ENCODE measurements at regions not wholly inside any gene's neighbourhood (a gene's known extent, or its start where the extent isn't known, plus 50 kb on each side); places are given as distances from the start of the nearest gene placed in this dataset.

- TF ChIP-seq, protein P1, sequence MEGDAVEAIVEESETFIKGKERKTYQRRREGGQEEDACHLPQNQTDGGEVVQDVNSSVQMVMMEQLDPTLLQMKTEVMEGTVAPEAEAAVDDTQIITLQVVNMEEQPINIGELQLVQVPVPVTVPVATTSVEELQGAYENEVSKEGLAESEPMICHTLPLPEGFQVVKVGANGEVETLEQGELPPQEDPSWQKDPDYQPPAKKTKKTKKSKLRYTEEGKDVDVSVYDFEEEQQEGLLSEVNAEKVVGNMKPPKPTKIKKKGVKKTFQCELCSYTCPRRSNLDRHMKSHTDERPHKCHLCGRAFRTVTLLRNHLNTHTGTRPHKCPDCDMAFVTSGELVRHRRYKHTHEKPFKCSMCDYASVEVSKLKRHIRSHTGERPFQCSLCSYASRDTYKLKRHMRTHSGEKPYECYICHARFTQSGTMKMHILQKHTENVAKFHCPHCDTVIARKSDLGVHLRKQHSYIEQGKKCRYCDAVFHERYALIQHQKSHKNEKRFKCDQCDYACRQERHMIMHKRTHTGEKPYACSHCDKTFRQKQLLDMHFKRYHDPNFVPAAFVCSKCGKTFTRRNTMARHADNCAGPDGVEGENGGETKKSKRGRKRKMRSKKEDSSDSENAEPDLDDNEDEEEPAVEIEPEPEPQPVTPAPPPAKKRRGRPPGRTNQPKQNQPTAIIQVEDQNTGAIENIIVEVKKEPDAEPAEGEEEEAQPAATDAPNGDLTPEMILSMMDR (IDR thresholded peaks at IDR 0.05; ENCODE audit: unreplicated experiment), result no peak
- Mint-ChIP-seq H3K4me1 (ENCODE audit: unreplicated experiment) (no peaks in the 10 kb centered on the region), H3K9me3 (ENCODE audit: unreplicated experiment) (no peaks in the 10 kb centered on the region), H3K27ac (ENCODE audit: unreplicated experiment) (no peak overlapping the region), H3K4me3 (ENCODE audit: unreplicated experiment) (no peak overlapping the region), H3K36me3 (ENCODE audit: low read depth, unreplicated experiment) (no peaks in the 10 kb centered on the region), H3K27me3 (ENCODE audit: unreplicated experiment) (no peaks in the 10 kb centered on the region)
- DNase-seq (ENCODE audit: low spot score), result no peak
These were observed 102.3 kb downstream of the SLC25A46 start for GRCh38 chr5:110841137-110841536.

GRCh38 chr5:110842948-110843347, 104.1 kb downstream of the SLC25A46 start:
- no peaks in the 10 kb centered on the region for H3K36me3 Mint-ChIP-seq (ENCODE audit: low read depth, unreplicated experiment)
- no peak for DNase-seq (ENCODE audit: low spot score)
- no peaks in the 10 kb centered on the region for H3K4me1 Mint-ChIP-seq (ENCODE audit: unreplicated experiment)
- H3K27ac Mint-ChIP-seq (ENCODE audit: unreplicated experiment), result no peak overlapping the region
- H3K9me3 Mint-ChIP-seq (ENCODE audit: unreplicated experiment), result no peaks in the 10 kb centered on the region
- no peak overlapping the region for H3K4me3 Mint-ChIP-seq (ENCODE audit: unreplicated experiment)
- H3K27me3 Mint-ChIP-seq (ENCODE audit: unreplicated experiment), result no peaks in the 10 kb centered on the region
- TF ChIP-seq, protein P1 (IDR thresholded peaks at IDR 0.05; ENCODE audit: unreplicated experiment), result no peak

- H3K27ac Mint-ChIP-seq (ENCODE audit: unreplicated experiment), result no peak overlapping the region
- DNase-seq (ENCODE audit: low spot score), result no peak
- no peaks in the 10 kb centered on the region for H3K9me3 Mint-ChIP-seq (ENCODE audit: unreplicated experiment)
- H3K27me3 Mint-ChIP-seq (ENCODE audit: unreplicated experiment), result no peaks in the 10 kb centered on the region
- no peak overlapping the region for H3K4me3 Mint-ChIP-seq (ENCODE audit: unreplicated experiment)
- no peaks in the 10 kb centered on the region for H3K36me3 Mint-ChIP-seq (ENCODE audit: low read depth, unreplicated experiment)
- TF ChIP-seq, protein P1 (IDR thresholded peaks at IDR 0.05; ENCODE audit: unreplicated experiment), result no peak
- no peaks in the 10 kb centered on the region for H3K4me1 Mint-ChIP-seq (ENCODE audit: unreplicated experiment)
These were observed 105.4 kb downstream of the SLC25A46 start for GRCh38 chr5:110844251-110844650.

DNA sequence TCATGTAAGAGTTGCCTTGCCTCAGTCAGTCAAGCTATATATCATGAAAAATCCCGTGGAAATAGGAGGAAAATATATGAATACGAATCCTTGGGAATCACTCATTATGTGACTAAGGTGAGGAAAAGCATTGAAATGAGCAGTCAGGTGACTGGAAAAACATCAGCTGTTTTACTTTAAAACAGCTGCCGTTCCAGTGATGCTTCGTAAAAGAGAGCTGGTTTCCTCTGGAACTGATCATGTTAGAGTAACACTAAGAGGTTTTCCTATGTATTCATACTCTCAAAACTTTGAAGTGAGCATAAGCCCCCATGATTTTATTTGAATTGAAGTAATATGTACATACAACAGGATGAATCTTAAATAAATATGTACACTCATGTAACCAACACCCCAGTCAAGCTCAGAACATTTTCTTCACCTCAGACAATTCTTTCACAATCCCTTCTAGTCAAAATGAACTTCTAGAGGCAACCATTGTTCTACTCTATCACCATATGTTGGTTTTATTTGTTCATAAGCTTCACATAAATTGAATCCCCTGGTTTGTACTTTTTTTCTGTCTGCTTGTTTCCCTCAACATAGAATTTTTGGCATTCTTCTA, 107.7 kb downstream of the SLC25A46 start:
- Mint-ChIP-seq H3K27me3 (ENCODE audit: unreplicated experiment) (no peaks in the 10 kb centered on the region), H3K4me1 (ENCODE audit: unreplicated experiment) (no peaks in the 10 kb centered on the region), H3K27ac (ENCODE audit: unreplicated experiment) (no peak overlapping the region), H3K36me3 (ENCODE audit: low read depth, unreplicated experiment) (no peaks in the 10 kb centered on the region), H3K4me3 (ENCODE audit: unreplicated experiment) (no peak overlapping the region), H3K9me3 (ENCODE audit: unreplicated experiment) (no peaks in the 10 kb centered on the region)
- DNase-seq (ENCODE audit: low spot score), result no peak
- TF ChIP-seq, protein P1 (IDR thresholded peaks at IDR 0.05; ENCODE audit: unreplicated experiment), result no peak

GRCh38 chr5:110851357-110851756, 112.5 kb downstream of the SLC25A46 start:
- Mint-ChIP-seq H3K36me3 (ENCODE audit: low read depth, unreplicated experiment) (no peaks in the 10 kb centered on the region), H3K9me3 (ENCODE audit: unreplicated experiment) (no peaks in the 10 kb centered on the region), H3K4me1 (ENCODE audit: unreplicated experiment) (peaks cover 4% of the 10 kb centered on the region), H3K4me3 (ENCODE audit: unreplicated experiment) (no peak overlapping the region), H3K27ac (ENCODE audit: unreplicated experiment) (no peak overlapping the region), H3K27me3 (ENCODE audit: unreplicated experiment) (no peaks in the 10 kb centered on the region)
- no peak for DNase-seq (ENCODE audit: low spot score)
- TF ChIP-seq, protein P1 (IDR thresholded peaks at IDR 0.05; ENCODE audit: unreplicated experiment), result no peak

All from endothelial cell (in vitro differentiated cells).